Pancreas (tissue), 10 donors: ENCODE measurements at regions not wholly inside any gene's neighbourhood (a gene's known extent, or its start where the extent isn't known, plus 50 kb on each side); places are given as distances from the start of the nearest gene placed in this dataset.

Experiments
- ATAC-seq, 4 donors: fragments of 200-7000 bp; cut with Tn5 transposase; one replicate each; pipeline versions ENCODE4 v1.8.0 to v1.9.1; 2020; ENCODE audit warnings: mild to moderate bottlenecking in 4 of 4, moderate library complexity in 4 of 4
- DNase-seq, 6 donors: peaks; one replicate each; pipeline ENCODE4 v3.0.0-alpha.2; 2020
- FAIRE-seq: peaks from 2 replicates; lab custom pipeline; 2012; peaks lifted over from hg19 to GRCh38; lab: Jason Lieb, UNC
- H3K27ac ChIP-seq, 4 donors: fragments of 200-600 bp; sonication (generic); 1 replicate in 3 of 4; 2 replicates in 1 of 4; pipeline versions ENCODE4 v1.5.0 to v1.8.0; 2020
- H3K27me3 ChIP-seq, 4 donors: fragments of 200-600 bp; one replicate each; pipeline ENCODE4 v1.8.0; 2021
- H3K36me3 ChIP-seq, 3 donors: fragments of 200-600 bp; sonication (generic) in 1 of 3; one replicate each; pipeline versions ENCODE4 v1.5.0 to v1.8.0; 2020 to 2021
- H3K4me1 ChIP-seq, 3 donors: fragments of 200-600 bp; one replicate each; pipeline ENCODE4 v1.8.0; 2021
- H3K4me3 ChIP-seq, 4 donors: fragments of 200-600 bp; sonication (generic) in 2 of 4; one replicate each; pipeline versions ENCODE4 v1.5.0 to v1.8.0; 2020 to 2021
- H3K9me3 ChIP-seq, 4 donors: fragments of 200-600 bp; one replicate each; pipeline ENCODE4 v1.8.0; 2021
- CTCF ChIP-seq, 4 donors: fragments of 200-600 bp; sonication (generic) in 3 of 4; IDR thresholded peaks; one replicate each; pipeline versions ENCODE4 v1.5.0 to v1.8.0; 2021; ENCODE audit warnings: antibody characterized with exemption in 4 of 4
- WGBS, 2 donors: extraction: QIAGEN DNeasy Blood & Tissue Kit; methylation state at CpG; one replicate each; pipeline ENCODE4 v1.1.7; 2013; 5-methylcytosine and 5-hydroxymethylcytosine counted together
- intact Hi-C, 3 donors: fragments of 100-400 bp; cut with DNase I; formaldehyde crosslinking; loops; one replicate each; pipeline versions ENCODE4 v1.11.1 to v1.14.2; 2022
- donor health status: healthy with polysubstance abuse.
- donor health status: DM: no; HTN: no; CAD: no; lungs with moderate emphysema.
- donor health status: DM: no; HTN: no; CAD: no.
- donor health status: control.
- donor health status: control.
- donor health status: Bipolar disorder and iron deficiency.
- donor health status: DM: yes; HTN: yes; CAD: no.
- donor health status: DM: no; HTN: no; CAD: no.
- donor health status: DM: no; HTN: no; CAD: no.
- donor health status: DM: yes; HTN: yes; CAD: no.

- DNase-seq (no peak), FAIRE-seq (no peak), ATAC-seq (no peak)
- no peaks in the 10 kb centered on the region for H3K9me3 ChIP-seq
- no peak overlapping the region for H3K27ac ChIP-seq
- H3K27me3 ChIP-seq, result no peaks in the 10 kb centered on the region
- H3K4me1 ChIP-seq, result no peaks in the 10 kb centered on the region
- H3K4me3 ChIP-seq, result no peak overlapping the region
- H3K36me3 ChIP-seq, result no peaks in the 10 kb centered on the region
- no peak for TF ChIP-seq CTCF (IDR thresholded peaks at IDR 0.05)
- 70% methylated on average over 4 of the region's 4 CpGs for WGBS, 2 donors
- intact Hi-C loops, result no loop called here
These were observed 658.0 kb upstream of the CDH2 start for GRCh38 chr18:28834889-28835288.

GRCh38 chr18:28831908-28832307 lies 655.0 kb upstream of the CDH2 start:
- H3K4me1 ChIP-seq, result no peaks in the 10 kb centered on the region
- H3K36me3 ChIP-seq, result no peaks in the 10 kb centered on the region
- H3K9me3 ChIP-seq, result no peaks in the 10 kb centered on the region
- H3K4me3 ChIP-seq, result no peak overlapping the region
- FAIRE-seq (no peak), ATAC-seq (no peak), DNase-seq (no peak)
- intact Hi-C loops, result no loop called here
- no peak for TF ChIP-seq CTCF (IDR thresholded peaks at IDR 0.05)
- no peak overlapping the region for H3K27ac ChIP-seq
- H3K27me3 ChIP-seq, result no peaks in the 10 kb centered on the region

- FAIRE-seq, result no peak
- Histone ChIP-seq H3K27ac (no peak overlapping the region), H3K4me3 (no peak overlapping the region), H3K4me1 (no peaks in the 10 kb centered on the region), H3K27me3 (no peaks in the 10 kb centered on the region), H3K36me3 (no peaks in the 10 kb centered on the region), H3K9me3 (no peaks in the 10 kb centered on the region)
- ATAC-seq, result no peak
- no peak for DNase-seq
- intact Hi-C loops, result no loop called here
- TF ChIP-seq CTCF (IDR thresholded peaks at IDR 0.05), result no peak
These were observed 654.5 kb upstream of the CDH2 start for GRCh38 chr18:28831476-28831875.

GRCh38 chr18:28826107-28826506 lies 649.2 kb upstream of the CDH2 start:
- intact Hi-C loops, result no loop called here
- DNase-seq (no peak), ATAC-seq (no peak), FAIRE-seq (no peak)
- TF ChIP-seq CTCF (IDR thresholded peaks at IDR 0.05), result no peak
- Histone ChIP-seq H3K27ac (no peak overlapping the region), H3K27me3 (no peaks in the 10 kb centered on the region), H3K4me3 (no peak overlapping the region), H3K36me3 (no peaks in the 10 kb centered on the region), H3K9me3 (no peaks in the 10 kb centered on the region), H3K4me1 (no peaks in the 10 kb centered on the region)
- 47 to 61% methylated on average over 3 of the region's 3 CpGs for WGBS, 2 donors

GRCh38 chr18:28824183-28824574 lies 647.2 kb upstream of the CDH2 start:
- Histone ChIP-seq H3K27me3 (no peaks in the 10 kb centered on the region), H3K4me1 (no peaks in the 10 kb centered on the region), H3K27ac (no peak overlapping the region), H3K9me3 (no peaks in the 10 kb centered on the region), H3K4me3 (no peak overlapping the region), H3K36me3 (no peaks in the 10 kb centered on the region)
- no peak for ATAC-seq
- WGBS, 2 donors, result 39 to 41% methylated on average over 2 of the region's 2 CpGs
- no peak for TF ChIP-seq CTCF (IDR thresholded peaks at IDR 0.05)
- FAIRE-seq, result no peak
- intact Hi-C loops, result no loop called here
- no peak for DNase-seq
